IMR-90 (cell line): ENCODE measurements at regions not wholly inside any gene's neighbourhood (a gene's known extent, or its start where the extent isn't known, plus 50 kb on each side); places are given as distances from the start of the nearest gene placed in this dataset.

Source experiments
- ATAC-seq: fragments of 200-7000 bp; cut with Tn5 transposase; 2 replicates; pipeline ENCODE4 v1.9.1; 2020; ENCODE audit warnings: low read depth, mild to moderate bottlenecking, moderate library complexity
- BruUV-seq: library from RNA; stranded (reverse); fragments of 400-500 nt; replicated peaks from 2 replicates; lab custom pipeline; 2021; lab: Mats Ljungman, UMichigan
- CTCF ChIA-PET: fragments of 300-600 bp; formaldehyde crosslinking; extraction: SDS; loops from one replicate; lab custom pipeline; 2021; ENCODE audit warnings: antibody characterized with exemption; lab: Yijun Ruan, JAX
- POLR2A ChIA-PET: fragments of 300-600 bp; sonication (Branson Sonifier 250); formaldehyde crosslinking; loops from one replicate; lab custom pipeline; 2022; ENCODE audit warnings: antibody characterized with exemption; ENCODE audit not compliant: unreplicated experiment; lab: Charles Lee
- DNase-seq: peaks from one replicate; pipeline ENCODE4 v3.0.0; 2013
- H2AFZ ChIP-seq: replicated peaks from 2 replicates; pipeline ENCODE3; 2013; ENCODE audit warnings: low read length, mild to moderate bottlenecking; ENCODE audit not compliant: poor library complexity
- H2AK5ac ChIP-seq: 2 replicates; pipeline ENCODE4 v1.6.1; 2013; ENCODE audit warnings: low read depth, low read length, inconsistent platforms
- H2AK9ac ChIP-seq: replicated peaks from 2 replicates; pipeline ENCODE3; 2013; ENCODE audit warnings: mild to moderate bottlenecking, low read depth, low read length, moderate library complexity; ENCODE audit not compliant: poor library complexity
- H2BK120ac ChIP-seq: 2 replicates; pipeline ENCODE4 v1.6.1; 2013; ENCODE audit warnings: low read depth, low read length, inconsistent platforms
- H2BK15ac ChIP-seq: 3 replicates; pipeline ENCODE4 v1.6.1; 2013; ENCODE audit warnings: low read depth, low read length, inconsistent platforms
- H2BK20ac ChIP-seq: 2 replicates; pipeline ENCODE4 v1.6.1; 2013; ENCODE audit warnings: low read depth, mild to moderate bottlenecking, inconsistent platforms, low read length, moderate library complexity
- H2BK5ac ChIP-seq: 2 replicates; pipeline ENCODE4 v1.6.1; 2013; ENCODE audit warnings: mild to moderate bottlenecking, low read depth, low read length, inconsistent platforms; ENCODE audit not compliant: poor library complexity, severe bottlenecking
- H3K14ac ChIP-seq: replicated peaks from 2 replicates; pipeline ENCODE4 v1.6.1; 2013; ENCODE audit warnings: low read depth, low read length, inconsistent platforms
- H3K18ac ChIP-seq: 2 replicates; pipeline ENCODE4 v1.6.1; 2013; ENCODE audit warnings: low read depth, low read length, control low read depth
- H3K23ac ChIP-seq: 2 replicates; pipeline ENCODE4 v1.6.1; 2013; ENCODE audit warnings: low read depth, low read length, inconsistent platforms
- H3K27ac ChIP-seq: 2 replicates; pipeline ENCODE4 v1.5.1; 2013; ENCODE audit warnings: mild to moderate bottlenecking, control low read depth, low read length; ENCODE audit not compliant: insufficient read depth
- H3K27me3 ChIP-seq: 2 replicates; pipeline ENCODE4 v1.6.1; 2013; ENCODE audit warnings: low read length; ENCODE audit not compliant: control insufficient read depth, insufficient read depth
- H3K36me3 ChIP-seq: 2 replicates; pipeline ENCODE4 v1.6.1; 2013; ENCODE audit warnings: low read length, mixed read lengths; ENCODE audit not compliant: control insufficient read depth, insufficient read depth
- H3K4ac ChIP-seq: 2 replicates; pipeline ENCODE4 v1.6.1; 2013; ENCODE audit warnings: low read depth, low read length, inconsistent platforms
- H3K4me1 ChIP-seq: 2 replicates; pipeline ENCODE4 v1.6.1; 2013; ENCODE audit warnings: low read length, mixed read lengths; ENCODE audit not compliant: control insufficient read depth, insufficient read depth
- H3K4me2 ChIP-seq: 2 replicates; pipeline ENCODE4 v1.6.1; 2013; ENCODE audit warnings: low read depth, mild to moderate bottlenecking, control low read depth, low read length, moderate library complexity
- H3K4me3 ChIP-seq: 2 replicates; pipeline ENCODE4 v1.5.1; 2013; ENCODE audit warnings: low read depth, mild to moderate bottlenecking, control low read depth, low read length, moderate library complexity; ENCODE audit not compliant: insufficient read depth
- H3K56ac ChIP-seq: 2 replicates; pipeline ENCODE4 v1.6.1; 2013; ENCODE audit warnings: low read length, inconsistent platforms; ENCODE audit not compliant: insufficient read depth; ENCODE audit errors: extremely low read depth
- H3K79me1 ChIP-seq, 2 experiments: 2 replicates each; pipeline ENCODE4 v1.6.1; 2013; ENCODE audit warnings: low read length in 2 of 2, inconsistent platforms in 1 of 2, low read depth in 1 of 2
- H3K9ac ChIP-seq: 2 replicates; pipeline ENCODE4 v1.6.1; 2013; ENCODE audit warnings: low read depth, low read length, control low read depth
- H3K9me1 ChIP-seq: 2 replicates; pipeline ENCODE4 v1.6.1; 2013; ENCODE audit warnings: low read length, inconsistent platforms; ENCODE audit not compliant: insufficient read depth
- H3K9me3 ChIP-seq: 2 replicates; pipeline ENCODE4 v1.6.1; 2013; ENCODE audit warnings: low read length; ENCODE audit not compliant: control insufficient read depth, insufficient read depth
- H4K20me1 ChIP-seq: 2 replicates; pipeline ENCODE4 v1.6.1; 2013; ENCODE audit warnings: low read length, inconsistent platforms; ENCODE audit not compliant: insufficient read depth
- H4K5ac ChIP-seq: 2 replicates; pipeline ENCODE4 v1.6.1; 2013; ENCODE audit warnings: mild to moderate bottlenecking, low read depth, low read length, control low read depth
- H4K8ac ChIP-seq, 2 experiments: 2 replicates each; pipeline ENCODE4 v1.6.1; 2013; ENCODE audit warnings: low read depth in 2 of 2, low read length in 2 of 2, control low read depth in 1 of 2, inconsistent platforms in 1 of 2
- H4K91ac ChIP-seq: 2 replicates; pipeline ENCODE4 v1.6.1; 2013; ENCODE audit warnings: low read depth, low read length, inconsistent platforms; ENCODE audit not compliant: insufficient read depth
- BHLHE40 ChIP-seq: fragments of 150-350 bp; IDR thresholded peaks from 2 replicates; pipeline ENCODE4 v1.6.1; 2016; ENCODE audit warnings: mild to moderate bottlenecking, low read depth, low read length
- CEBPB ChIP-seq: IDR thresholded peaks from 2 replicates; pipeline ENCODE4 v1.6.1; 2012; ENCODE audit warnings: low read depth, low read length, improper control_type of control experiment
- CHD1 ChIP-seq: IDR thresholded peaks from 2 replicates; pipeline ENCODE4 v1.6.1; 2012; ENCODE audit warnings: low read depth, low read length, improper control_type of control experiment
- CTCF ChIP-seq: conservative IDR thresholded peaks from 2 replicates; pipeline ENCODE4 v1.5.1; 2012; ENCODE audit warnings: mild to moderate bottlenecking, low read depth, low read length, improper control_type of control experiment
- ELK1 ChIP-seq: fragments of 150-350 bp; IDR thresholded peaks from 2 replicates; pipeline ENCODE4 v1.6.1; 2016; ENCODE audit warnings: low read depth, mild to moderate bottlenecking, low read length, moderate library complexity, borderline replicate concordance
- FOS ChIP-seq: fragments of 150-350 bp; IDR thresholded peaks from 2 replicates; pipeline ENCODE4 v1.6.1; 2016; ENCODE audit warnings: low read depth, low read length
- MAFK ChIP-seq: IDR thresholded peaks from 2 replicates; pipeline ENCODE4 v1.6.1; 2012; ENCODE audit warnings: low read depth, low read length, improper control_type of control experiment
- MAZ ChIP-seq: IDR thresholded peaks from 2 replicates; pipeline ENCODE4 v1.6.1; 2012; ENCODE audit warnings: low read depth, mild to moderate bottlenecking, low read length, improper control_type of control experiment, moderate library complexity, borderline replicate concordance
- MXI1 ChIP-seq: IDR thresholded peaks from 2 replicates; pipeline ENCODE4 v1.6.1; 2012; ENCODE audit warnings: low read depth, mild to moderate bottlenecking, low read length, moderate library complexity, borderline replicate concordance
- NFE2L2 ChIP-seq: fragments of 150-350 bp; IDR thresholded peaks from 2 replicates; pipeline ENCODE4 v1.6.1; 2016; ENCODE audit warnings: low read depth, mild to moderate bottlenecking, low read length
- POLR2A ChIP-seq: IDR thresholded peaks from 2 replicates; pipeline ENCODE4 v1.6.1; 2012; ENCODE audit warnings: mild to moderate bottlenecking, low read depth, low read length
- RAD21 ChIP-seq: IDR thresholded peaks from 2 replicates; pipeline ENCODE4 v1.6.1; 2012; ENCODE audit warnings: low read length, improper control_type of control experiment
- RCOR1 ChIP-seq: IDR thresholded peaks from 2 replicates; pipeline ENCODE4 v1.6.1; 2012; ENCODE audit warnings: mild to moderate bottlenecking, low read length, improper control_type of control experiment; ENCODE audit not compliant: insufficient replicate concordance
- RFX5 ChIP-seq: IDR thresholded peaks from 2 replicates; pipeline ENCODE4 v1.8.0; 2012; ENCODE audit warnings: low read depth, mild to moderate bottlenecking, low read length, moderate library complexity
- SMC3 ChIP-seq: fragments of 150-350 bp; IDR thresholded peaks from 2 replicates; pipeline ENCODE4 v1.6.1; 2016; ENCODE audit warnings: low read depth, mild to moderate bottlenecking, antibody characterized with exemption, low read length, moderate library complexity
- USF2 ChIP-seq: fragments of 150-350 bp; IDR thresholded peaks from 2 replicates; pipeline ENCODE4 v1.6.1; 2017; ENCODE audit warnings: mild to moderate bottlenecking, antibody characterized with exemption, low read length, low read depth
- WGBS, 2 experiments: methylation state at CpG; one replicate each; pipeline versions ENCODE4 v1.1.5 to v1.1.7; 2013; ENCODE audit warnings: missing lambda C conversion rate in 2 of 2; ENCODE audit not compliant: insufficient read length in 1 of 2; ENCODE audit errors: extremely low coverage in 2 of 2; 5-methylcytosine and 5-hydroxymethylcytosine counted together
- dilution Hi-C: fragments of 300-500 bp; cut with HindIII; formaldehyde crosslinking; loops from one replicate; pipeline ENCODE4 v1.14.3; 2018; ENCODE audit warnings: low sequenced_read_pairs; ENCODE audit not compliant: unreplicated experiment
- in situ Hi-C: fragments of 300-500 bp; cut with MboI; formaldehyde crosslinking; loops from 3 replicates; pipeline ENCODE4 v1.14.3; 2019; ENCODE audit warnings: low sequenced_read_pairs, inconsistent platforms, mixed read lengths
- intact Hi-C: fragments of 100-400 bp; cut with micrococcal nuclease; formaldehyde crosslinking; loops from 2 replicates; pipeline ENCODE4 v1.10.0; 2022

- intact Hi-C loops: no loop called here
- Histone ChIP-seq H4K20me1 (no peaks in the 10 kb centered on the region), H3K79me1 (no peaks in the 10 kb centered on the region), H3K4me2 (no peak overlapping the region), H2AFZ (no peak overlapping the region), H2AK5ac (no peak overlapping the region), H2AK9ac (no peak overlapping the region), H3K4me1 (no peaks in the 10 kb centered on the region), H3K9me1 (no peaks in the 10 kb centered on the region), H2BK15ac (no peak overlapping the region), H3K56ac (no peak overlapping the region), H4K8ac (no peak overlapping the region), H3K9ac (no peak overlapping the region), H3K9me3 (no peaks in the 10 kb centered on the region), H3K27ac (no peak overlapping the region), H3K18ac (no peak overlapping the region), H3K27me3 (no peaks in the 10 kb centered on the region; the same call in 1 of the 2 replicates), H3K4ac (no peak overlapping the region), H4K91ac (no peak overlapping the region), H4K5ac (no peak overlapping the region), H2BK5ac (no peak overlapping the region), H3K36me3 (no peaks in the 10 kb centered on the region), H2BK120ac (no peak overlapping the region), H2BK20ac (no peak overlapping the region), H3K4me3 (no peak overlapping the region), H3K14ac (no peak overlapping the region), H3K23ac (no peak overlapping the region)
- no TSS peak for BruUV-seq
- ATAC-seq (no peak), DNase-seq (no peak)
- WGBS, 2 experiments: 40% methylated on average over 1 of the region's 3 CpGs; no CpG with 5 or more reads in 1 of the 2 experiments
- dilution Hi-C loops: no loop called here
- ChIA-PET POLR2A (no interaction called here), CTCF (no interaction called here)
- in situ Hi-C loops: no loop called here
- TF ChIP-seq MXI1: no peak
- TF ChIP-seq ELK1: no peak
- no peak for TF ChIP-seq MAZ
- TF ChIP-seq POLR2A: no peak
- no peak for TF ChIP-seq RAD21
- no peak for TF ChIP-seq CEBPB
- TF ChIP-seq RCOR1: no peak
- no peak for TF ChIP-seq RFX5
- TF ChIP-seq MAFK: no peak
- no peak for TF ChIP-seq SMC3
- no peak for TF ChIP-seq FOS
- TF ChIP-seq CHD1: no peak
- no peak for TF ChIP-seq CTCF
- no peak for TF ChIP-seq USF2
- TF ChIP-seq BHLHE40: no peak
- TF ChIP-seq NFE2L2: no peak
These were observed 55.0 kb upstream of the MSH6 start for GRCh38 chr2:47727956-47728355.
